Neural cell (in vitro differentiated cells): ENCODE measurements at regions not wholly inside any gene's neighbourhood (a gene's known extent, or its start where the extent isn't known, plus 50 kb on each side); places are given as distances from the start of the nearest gene placed in this dataset.
A peak's percentile ranks its signal among the peaks of the same experiment; 100 is the strongest.

Experiments used
- H2AFZ ChIP-seq: fragments of 200-600, 300-800 bp; sonication (generic), shearing (Covaris generic); 2 replicates; pipeline ENCODE4 v1.6.0; 2014; ENCODE audit warnings: low read depth, mild to moderate bottlenecking, antibody characterized with exemption, low read length, moderate library complexity
- H3F3A ChIP-seq: fragments of 200-600 bp; shearing (Covaris generic); 2 replicates; pipeline ENCODE4 v1.6.1; 2016; ENCODE audit warnings: mild to moderate bottlenecking, moderate library complexity, mixed read lengths, antibody characterized with exemption, low read length; ENCODE audit not compliant: insufficient read depth, poor library complexity, severe bottlenecking
- H3K27ac ChIP-seq: fragments of 200-600, 300-800 bp; sonication (generic), shearing (Covaris generic); 2 replicates; pipeline ENCODE4 v1.5.1; 2014; ENCODE audit warnings: mild to moderate bottlenecking, low read length, moderate library complexity
- H3K27me3 ChIP-seq: fragments of 300-800, 200-600 bp; sonication (generic), shearing (Covaris generic); 2 replicates; pipeline ENCODE4 v1.6.0; 2014; ENCODE audit warnings: mild to moderate bottlenecking, low read depth, low read length, moderate library complexity; ENCODE audit not compliant: insufficient read depth
- H3K36me3 ChIP-seq: fragments of 300-800, 200-600 bp; sonication (generic), shearing (Covaris generic); 2 replicates; pipeline ENCODE4 v1.5.1; 2014; ENCODE audit warnings: mild to moderate bottlenecking, antibody characterized with exemption, low read length, moderate library complexity; ENCODE audit not compliant: insufficient read depth
- H3K4me2 ChIP-seq: fragments of 300-800, 200-600 bp; sonication (generic), shearing (Covaris generic); 2 replicates; pipeline ENCODE4 v1.6.0; 2014; ENCODE audit warnings: mild to moderate bottlenecking, low read length
- H3K4me3 ChIP-seq: fragments of 300-800, 200-600 bp; sonication (generic), shearing (Covaris generic); 2 replicates; pipeline ENCODE4 v1.5.1; 2014; ENCODE audit warnings: mild to moderate bottlenecking, low read length, moderate library complexity
- H3K79me2 ChIP-seq: fragments of 200-600 bp; shearing (Covaris generic); replicated peaks from 2 replicates; pipeline ENCODE4 v1.6.0; 2014; ENCODE audit warnings: mild to moderate bottlenecking, low read length, moderate library complexity; ENCODE audit not compliant: insufficient read depth
- H3K9ac ChIP-seq: fragments of 300-800, 200-600 bp; sonication (generic), shearing (Covaris generic); 2 replicates; pipeline ENCODE4 v1.6.1; 2016; ENCODE audit warnings: mild to moderate bottlenecking, low read length, mixed read lengths
- H3K9me2 ChIP-seq: fragments of 200-600 bp; shearing (Covaris generic); 2 replicates; pipeline ENCODE4 v1.6.1; 2016; ENCODE audit warnings: mild to moderate bottlenecking, low read length, mixed read lengths; ENCODE audit not compliant: insufficient read depth
- H3K9me3 ChIP-seq: fragments of 200-600, 300-800 bp; sonication (generic), shearing (Covaris generic); 2 replicates; pipeline ENCODE4 v1.6.1; 2016; ENCODE audit warnings: mild to moderate bottlenecking, mixed run types, low read length, moderate library complexity, mixed read lengths
- H4K20me1 ChIP-seq: fragments of 200-600 bp; shearing (Covaris generic); 2 replicates; pipeline ENCODE4 v1.6.1; 2016; ENCODE audit warnings: mild to moderate bottlenecking, mixed run types; ENCODE audit not compliant: insufficient read depth
- CTCF ChIP-seq: fragments of 450-650 bp; IDR thresholded peaks from 2 replicates; pipeline ENCODE4 v1.5.1; 2014; ENCODE audit warnings: antibody characterized with exemption, mild to moderate bottlenecking, moderate library complexity; ENCODE audit not compliant: poor library complexity, severe bottlenecking
- EP300 ChIP-seq: fragments of 450-650 bp; conservative IDR thresholded peaks from 2 replicates; pipeline ENCODE4 v1.6.1; 2014; ENCODE audit warnings: antibody characterized with exemption, mild to moderate bottlenecking, moderate library complexity; ENCODE audit not compliant: poor library complexity, severe bottlenecking
- EZH2 ChIP-seq: fragments of 200-600, 300-800 bp; shearing (Covaris generic), sonication (generic); IDR thresholded peaks from 2 replicates; pipeline ENCODE4 v1.6.1; 2014; ENCODE audit warnings: antibody characterized with exemption, low read length, borderline replicate concordance, mild to moderate bottlenecking; ENCODE audit not compliant: insufficient read depth, poor library complexity, severe bottlenecking
- MXI1 ChIP-seq: fragments of 450-650 bp; conservative IDR thresholded peaks from 2 replicates; pipeline ENCODE4 v1.6.1; 2014; ENCODE audit warnings: antibody characterized with exemption, mild to moderate bottlenecking; ENCODE audit not compliant: poor library complexity, severe bottlenecking
- POLR2AphosphoS5 ChIP-seq: IDR thresholded peaks from 2 replicates; pipeline ENCODE4 v1.6.1; 2012
- RAD21 ChIP-seq: fragments of 450-650 bp; conservative IDR thresholded peaks from 2 replicates; pipeline ENCODE4 v1.6.1; 2014; ENCODE audit warnings: antibody characterized with exemption, mild to moderate bottlenecking, moderate library complexity
- REST ChIP-seq: IDR thresholded peaks from 2 replicates; pipeline ENCODE4 v1.6.1; 2012; ENCODE audit warnings: borderline replicate concordance
- SMC3 ChIP-seq: fragments of 450-650 bp; conservative IDR thresholded peaks from 2 replicates; pipeline ENCODE4 v1.6.1; 2014; ENCODE audit warnings: antibody characterized with exemption, mild to moderate bottlenecking, moderate library complexity; ENCODE audit not compliant: poor library complexity
- TAF1 ChIP-seq: IDR thresholded peaks from 2 replicates; pipeline ENCODE4 v1.6.1; 2012; ENCODE audit warnings: low read depth

- H3K9ac ChIP-seq: no peak overlapping the region
- H3K4me2 ChIP-seq: peak overlapping the region; percentile 27
These were observed 370.2 kb upstream of the C9orf72 start for GRCh38 chr9:27943501-27943900.

GRCh38 chr9:27945386-27945785 lies 372.1 kb upstream of the C9orf72 start:
- H3K27me3 ChIP-seq: no peaks in the 10 kb centered on the region
- no peak overlapping the region for H3K4me3 ChIP-seq
- H3K9me2 ChIP-seq: no peaks in the 10 kb centered on the region
- no peak overlapping the region for H3K9ac ChIP-seq
- H3F3A ChIP-seq: no peaks in the 10 kb centered on the region
- no peak for TF ChIP-seq POLR2AphosphoS5
- no peak for TF ChIP-seq TAF1
- TF ChIP-seq CTCF: no peak
- no peak for TF ChIP-seq EP300
- no peak for TF ChIP-seq SMC3
- no peak for TF ChIP-seq REST
- TF ChIP-seq RAD21: no peak
- TF ChIP-seq EZH2: no peak
- no peak for TF ChIP-seq MXI1
- H3K9me3 ChIP-seq: no peaks in the 10 kb centered on the region
- H3K4me2 ChIP-seq: no peak overlapping the region
- no peaks in the 10 kb centered on the region for H3K79me2 ChIP-seq
- no peaks in the 10 kb centered on the region for H4K20me1 ChIP-seq
- no peak overlapping the region for H3K27ac ChIP-seq
- H2AFZ ChIP-seq: no peak overlapping the region
- H3K36me3 ChIP-seq: no peaks in the 10 kb centered on the region

More at GRCh38 chr9:27943501-27943900, 370.2 kb upstream of the C9orf72 start:
- peak; percentile 92 for TF ChIP-seq REST
- TF ChIP-seq RAD21: peak; percentile 54
- TF ChIP-seq EP300: peak; percentile 97
- TF ChIP-seq EZH2: no peak
- TF ChIP-seq POLR2AphosphoS5: peak; percentile 96
- peak overlapping the region; percentile 19 for H3K4me3 ChIP-seq
- no peaks in the 10 kb centered on the region for H3F3A ChIP-seq
- no peaks in the 10 kb centered on the region for H3K9me3 ChIP-seq
- no peaks in the 10 kb centered on the region for H3K79me2 ChIP-seq
- no peaks in the 10 kb centered on the region for H3K36me3 ChIP-seq
- H3K27ac ChIP-seq: peak overlapping the region; percentile 71
- H3K27me3 ChIP-seq: no peaks in the 10 kb centered on the region
- no peaks in the 10 kb centered on the region for H4K20me1 ChIP-seq
- no peak overlapping the region for H2AFZ ChIP-seq
- H3K9me2 ChIP-seq: no peaks in the 10 kb centered on the region
